HepG2 (cell line): ENCODE measurements at regions not wholly inside any gene's neighbourhood (a gene's known extent, or its start where the extent isn't known, plus 50 kb on each side); places are given as distances from the start of the nearest gene placed in this dataset.

Experiments
- ATAC-seq: fragments of 200-7000 bp; cut with Tn5 transposase; 3 replicates; pipeline ENCODE4 v1.9.1; 2020; ENCODE audit warnings: mild to moderate bottlenecking, moderate library complexity
- BruUV-seq: library from RNA; stranded (reverse); fragments of 400-500 nt; replicated peaks from 2 replicates; lab custom pipeline; 2021; lab: Mats Ljungman, UMichigan
- CTCF ChIA-PET: fragments of 300-600 bp; formaldehyde crosslinking; extraction: SDS; loops from one replicate; lab custom pipeline; 2021; ENCODE audit warnings: low total read pairs, inconsistent platforms, low intra/inter-chr PET ratio; lab: Yijun Ruan, JAX
- POLR2A ChIA-PET: fragments of 350-600 bp; sonication (Branson Sonifier 250); formaldehyde crosslinking; loops from one replicate; lab custom pipeline; 2020; ENCODE audit warnings: antibody characterized with exemption, inconsistent platforms; lab: Yijun Ruan, JAX
- DNase-seq: peaks from one replicate; pipeline ENCODE4 v3.0.0-alpha.2; 2015; ENCODE audit warnings: low spot score
- FAIRE-seq: peaks from 3 replicates; lab custom pipeline; 2011; peaks lifted over from hg19 to GRCh38; lab: Jason Lieb, UNC
- H2AFZ ChIP-seq: one replicate; pipeline ENCODE4 v1.6.1; 2011; ENCODE audit warnings: low read length, inconsistent platforms
- H3K27ac ChIP-seq: fragments of 300-600 bp; 3 replicates; pipeline ENCODE4 v1.8.0; 2011; ENCODE audit warnings: mixed run types, mild to moderate bottlenecking, mixed read lengths, low read length, inconsistent platforms; ENCODE audit not compliant: insufficient read depth; ENCODE audit errors: extremely low read length
- H3K27me3 ChIP-seq, 2 experiments: fragments of 200-600 bp in 1 of 2; 2 replicates in 1 of 2; 3 replicates in 1 of 2; pipeline versions ENCODE4 v1.6.0 to v1.8.0; 2011; ENCODE audit warnings: low read length in 2 of 2, mild to moderate bottlenecking in 2 of 2, moderate library complexity in 2 of 2, inconsistent platforms in 1 of 2; ENCODE audit not compliant: insufficient read depth in 2 of 2, control insufficient read depth in 1 of 2
- H3K36me3 ChIP-seq, 2 experiments: fragments of 200-600 bp in 1 of 2; replicated peaks in 1 of 2; 2 replicates in 1 of 2; 3 replicates in 1 of 2; pipeline versions ENCODE4 v1.5.1 to v1.8.0; 2011; ENCODE audit warnings: low read length in 2 of 2, inconsistent platforms in 1 of 2; ENCODE audit not compliant: insufficient read depth in 2 of 2, control insufficient read depth in 1 of 2
- H3K4me1 ChIP-seq: 2 replicates; pipeline ENCODE4 v1.5.1; 2012; ENCODE audit warnings: low read length, inconsistent platforms; ENCODE audit not compliant: insufficient read depth
- H3K4me2 ChIP-seq: 2 replicates; pipeline ENCODE4 v1.6.0; 2011; ENCODE audit warnings: low read depth, low read length, inconsistent platforms
- H3K4me3 ChIP-seq, 3 experiments: fragments of 200-600 bp in 1 of 3; sonication (generic), shearing (Covaris generic) in 1 of 3; replicated peaks in 1 of 3; 2 replicates each; pipeline ENCODE4 v1.5.1; 2011 to 2016; ENCODE audit warnings: low read length in 3 of 3, inconsistent platforms in 2 of 3, low read depth in 2 of 3, mild to moderate bottlenecking in 2 of 3, control low read depth in 1 of 3, mixed read lengths in 1 of 3; ENCODE audit not compliant: insufficient read depth in 1 of 3
- H3K79me2 ChIP-seq: one replicate; pipeline ENCODE4 v1.6.1; 2011; ENCODE audit warnings: low read length, inconsistent platforms; ENCODE audit not compliant: insufficient read depth
- H3K9ac ChIP-seq: 2 replicates; pipeline ENCODE4 v1.6.0; 2011; ENCODE audit warnings: mild to moderate bottlenecking, low read depth, low read length, inconsistent platforms; ENCODE audit not compliant: insufficient read depth
- H3K9me3 ChIP-seq: 2 replicates; pipeline ENCODE4 v1.5.1; 2012; ENCODE audit warnings: mild to moderate bottlenecking, low read length
- H4K20me1 ChIP-seq: 2 replicates; pipeline ENCODE4 v1.6.0; 2011; ENCODE audit warnings: inconsistent platforms, mild to moderate bottlenecking, low read length, moderate library complexity; ENCODE audit not compliant: insufficient read depth
- FOXC1 ChIP-seq: sonication (generic); formaldehyde crosslinking; IDR thresholded peaks from 2 replicates; pipeline ENCODE4 v1.8.0; 2022; ENCODE audit warnings: mild to moderate bottlenecking, missing genetic modification reagents, borderline replicate concordance
- GPN1 ChIP-seq: sonication (generic); formaldehyde crosslinking; IDR thresholded peaks from 2 replicates; pipeline ENCODE4 v1.5.1; 2020; ENCODE audit warnings: missing genetic modification reagents, borderline replicate concordance
- RNF2 ChIP-seq: fragments of 450-650 bp; conservative IDR thresholded peaks from 2 replicates; pipeline ENCODE4 v1.6.1; 2016; ENCODE audit warnings: low read depth
- TRIM24 ChIP-seq: sonication (generic); formaldehyde crosslinking; IDR thresholded peaks from 2 replicates; pipeline ENCODE4 v1.8.0; 2022; ENCODE audit warnings: mild to moderate bottlenecking, missing genetic modification reagents
- WGBS: methylation state at CpG from one replicate; pipeline ENCODE4 v1.1.6; 2017; ENCODE audit warnings: low lambda C conversion rate; 5-methylcytosine and 5-hydroxymethylcytosine counted together
- in situ Hi-C: cut with HindIII; loops from 2 replicates; pipeline ENCODE4 v1.10.0; 2017; ENCODE audit warnings: low pct_unique_long_range_greater_than_20kb; ENCODE audit not compliant: extremely low pct_ligation_motif_present
- intact Hi-C: fragments of 100-400 bp; cut with micrococcal nuclease; formaldehyde crosslinking; loops from one replicate; pipeline ENCODE4 v1.10.0; 2022; ENCODE audit not compliant: unreplicated experiment
- TF ChIP-seq, protein P1 (sequence below): sonication (generic); IDR thresholded peaks from 2 replicates; pipeline ENCODE4 v1.6.1; 2016; ENCODE audit warnings: low read depth, borderline replicate concordance
- TF ChIP-seq, protein P2 (sequence below): sonication (generic); formaldehyde crosslinking; IDR thresholded peaks from 2 replicates; pipeline ENCODE4 v1.5.1; 2020; ENCODE audit warnings: missing genetic modification reagents, mild to moderate bottlenecking, borderline replicate concordance
- TF ChIP-seq, protein P3 (sequence below): sonication (generic); formaldehyde crosslinking; IDR thresholded peaks from 2 replicates; pipeline ENCODE4 v1.4.0; 2020; ENCODE audit warnings: mild to moderate bottlenecking, missing genetic modification reagents
- TF ChIP-seq, protein P4 (sequence below): sonication (generic); formaldehyde crosslinking; IDR thresholded peaks from 2 replicates; pipeline ENCODE4 v1.5.0; 2020; ENCODE audit warnings: missing genetic modification reagents
- TF ChIP-seq, protein P5 (sequence below): sonication (generic); formaldehyde crosslinking; IDR thresholded peaks from 2 replicates; pipeline ENCODE4 v1.5.0; 2020; ENCODE audit warnings: missing genetic modification reagents

DNA sequence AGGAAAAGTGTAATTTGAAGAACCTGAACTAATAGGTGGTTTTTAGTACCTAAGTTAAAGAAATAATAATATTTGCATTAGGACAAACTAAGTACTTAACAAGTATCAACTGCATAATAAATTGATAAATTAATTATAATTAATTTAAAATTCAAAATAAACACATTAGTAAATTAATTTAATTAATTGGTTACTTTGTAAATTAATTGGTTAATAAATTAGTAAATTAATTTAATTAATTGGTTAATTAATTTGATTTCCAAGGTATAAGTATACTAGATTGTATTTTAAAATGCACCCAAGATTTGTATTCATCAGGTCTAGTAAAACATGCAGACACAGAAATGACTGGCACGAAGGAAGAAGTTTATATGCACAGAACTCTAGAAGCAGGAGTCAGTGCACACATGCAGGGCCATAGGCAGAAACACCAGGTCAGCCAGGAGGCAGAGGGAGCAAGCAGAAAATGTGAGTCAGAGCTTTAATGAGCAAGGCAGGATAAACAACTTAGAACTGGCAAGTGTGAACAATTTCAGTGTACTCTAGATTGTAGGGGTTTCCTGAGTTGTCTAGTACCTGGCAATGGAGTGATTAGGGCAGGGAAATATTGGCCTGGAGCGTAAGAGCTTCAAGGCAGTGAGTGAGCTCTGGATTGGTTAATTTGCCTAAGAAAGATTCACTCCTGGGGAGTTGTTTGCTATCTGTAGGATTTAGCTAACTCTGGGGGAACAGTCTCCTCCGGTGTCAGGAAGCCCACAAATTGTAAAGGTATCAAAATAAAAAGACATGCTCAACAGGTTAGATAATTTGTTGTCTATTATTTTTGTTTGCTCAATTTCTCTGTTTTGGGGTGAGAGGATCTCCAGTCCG lies 665.7 kb downstream of the MRPL39 start (continued):
- TF ChIP-seq, protein P1, sequence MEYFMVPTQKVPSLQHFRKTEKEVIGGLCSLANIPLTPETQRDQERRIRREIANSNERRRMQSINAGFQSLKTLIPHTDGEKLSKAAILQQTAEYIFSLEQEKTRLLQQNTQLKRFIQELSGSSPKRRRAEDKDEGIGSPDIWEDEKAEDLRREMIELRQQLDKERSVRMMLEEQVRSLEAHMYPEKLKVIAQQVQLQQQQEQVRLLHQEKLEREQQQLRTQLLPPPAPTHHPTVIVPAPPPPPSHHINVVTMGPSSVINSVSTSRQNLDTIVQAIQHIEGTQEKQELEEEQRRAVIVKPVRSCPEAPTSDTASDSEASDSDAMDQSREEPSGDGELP, result no peak
- no peak for TF ChIP-seq TRIM24
- TF ChIP-seq, protein P2, sequence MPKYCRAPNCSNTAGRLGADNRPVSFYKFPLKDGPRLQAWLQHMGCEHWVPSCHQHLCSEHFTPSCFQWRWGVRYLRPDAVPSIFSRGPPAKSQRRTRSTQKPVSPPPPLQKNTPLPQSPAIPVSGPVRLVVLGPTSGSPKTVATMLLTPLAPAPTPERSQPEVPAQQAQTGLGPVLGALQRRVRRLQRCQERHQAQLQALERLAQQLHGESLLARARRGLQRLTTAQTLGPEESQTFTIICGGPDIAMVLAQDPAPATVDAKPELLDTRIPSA (CRISPR knock-in tag), result no peak

DNA sequence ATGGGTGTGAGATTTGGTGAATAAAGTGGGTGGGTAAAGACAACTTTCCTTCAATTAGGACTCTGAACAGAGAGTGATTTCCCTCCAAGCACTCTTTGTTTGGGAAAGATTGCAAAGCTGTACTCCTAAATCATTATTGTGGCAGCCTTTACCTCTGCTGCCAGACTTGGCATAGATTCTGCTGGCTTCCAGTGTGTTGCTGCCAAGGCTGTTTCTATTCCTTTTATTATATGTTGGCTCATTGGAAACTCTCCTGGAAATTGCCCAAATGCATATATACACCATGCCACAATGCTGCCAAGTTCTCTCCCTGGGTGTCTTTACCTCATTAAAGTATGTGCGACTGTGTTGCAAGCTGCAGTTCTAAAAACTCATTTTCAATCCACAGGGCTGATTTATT lies 668.0 kb downstream of the MRPL39 start:
- H3K9ac ChIP-seq, result no peak overlapping the region
- peaks cover 76% of the 10 kb centered on the region for H3K9me3 ChIP-seq
- intact Hi-C loops (no loop called here), in situ Hi-C loops (no loop called here)
- FAIRE-seq (no peak), DNase-seq (no peak), ATAC-seq (no peak)
- H4K20me1 ChIP-seq, result no peaks in the 10 kb centered on the region
- H2AFZ ChIP-seq, result no peak overlapping the region
- TF ChIP-seq, protein P3, sequence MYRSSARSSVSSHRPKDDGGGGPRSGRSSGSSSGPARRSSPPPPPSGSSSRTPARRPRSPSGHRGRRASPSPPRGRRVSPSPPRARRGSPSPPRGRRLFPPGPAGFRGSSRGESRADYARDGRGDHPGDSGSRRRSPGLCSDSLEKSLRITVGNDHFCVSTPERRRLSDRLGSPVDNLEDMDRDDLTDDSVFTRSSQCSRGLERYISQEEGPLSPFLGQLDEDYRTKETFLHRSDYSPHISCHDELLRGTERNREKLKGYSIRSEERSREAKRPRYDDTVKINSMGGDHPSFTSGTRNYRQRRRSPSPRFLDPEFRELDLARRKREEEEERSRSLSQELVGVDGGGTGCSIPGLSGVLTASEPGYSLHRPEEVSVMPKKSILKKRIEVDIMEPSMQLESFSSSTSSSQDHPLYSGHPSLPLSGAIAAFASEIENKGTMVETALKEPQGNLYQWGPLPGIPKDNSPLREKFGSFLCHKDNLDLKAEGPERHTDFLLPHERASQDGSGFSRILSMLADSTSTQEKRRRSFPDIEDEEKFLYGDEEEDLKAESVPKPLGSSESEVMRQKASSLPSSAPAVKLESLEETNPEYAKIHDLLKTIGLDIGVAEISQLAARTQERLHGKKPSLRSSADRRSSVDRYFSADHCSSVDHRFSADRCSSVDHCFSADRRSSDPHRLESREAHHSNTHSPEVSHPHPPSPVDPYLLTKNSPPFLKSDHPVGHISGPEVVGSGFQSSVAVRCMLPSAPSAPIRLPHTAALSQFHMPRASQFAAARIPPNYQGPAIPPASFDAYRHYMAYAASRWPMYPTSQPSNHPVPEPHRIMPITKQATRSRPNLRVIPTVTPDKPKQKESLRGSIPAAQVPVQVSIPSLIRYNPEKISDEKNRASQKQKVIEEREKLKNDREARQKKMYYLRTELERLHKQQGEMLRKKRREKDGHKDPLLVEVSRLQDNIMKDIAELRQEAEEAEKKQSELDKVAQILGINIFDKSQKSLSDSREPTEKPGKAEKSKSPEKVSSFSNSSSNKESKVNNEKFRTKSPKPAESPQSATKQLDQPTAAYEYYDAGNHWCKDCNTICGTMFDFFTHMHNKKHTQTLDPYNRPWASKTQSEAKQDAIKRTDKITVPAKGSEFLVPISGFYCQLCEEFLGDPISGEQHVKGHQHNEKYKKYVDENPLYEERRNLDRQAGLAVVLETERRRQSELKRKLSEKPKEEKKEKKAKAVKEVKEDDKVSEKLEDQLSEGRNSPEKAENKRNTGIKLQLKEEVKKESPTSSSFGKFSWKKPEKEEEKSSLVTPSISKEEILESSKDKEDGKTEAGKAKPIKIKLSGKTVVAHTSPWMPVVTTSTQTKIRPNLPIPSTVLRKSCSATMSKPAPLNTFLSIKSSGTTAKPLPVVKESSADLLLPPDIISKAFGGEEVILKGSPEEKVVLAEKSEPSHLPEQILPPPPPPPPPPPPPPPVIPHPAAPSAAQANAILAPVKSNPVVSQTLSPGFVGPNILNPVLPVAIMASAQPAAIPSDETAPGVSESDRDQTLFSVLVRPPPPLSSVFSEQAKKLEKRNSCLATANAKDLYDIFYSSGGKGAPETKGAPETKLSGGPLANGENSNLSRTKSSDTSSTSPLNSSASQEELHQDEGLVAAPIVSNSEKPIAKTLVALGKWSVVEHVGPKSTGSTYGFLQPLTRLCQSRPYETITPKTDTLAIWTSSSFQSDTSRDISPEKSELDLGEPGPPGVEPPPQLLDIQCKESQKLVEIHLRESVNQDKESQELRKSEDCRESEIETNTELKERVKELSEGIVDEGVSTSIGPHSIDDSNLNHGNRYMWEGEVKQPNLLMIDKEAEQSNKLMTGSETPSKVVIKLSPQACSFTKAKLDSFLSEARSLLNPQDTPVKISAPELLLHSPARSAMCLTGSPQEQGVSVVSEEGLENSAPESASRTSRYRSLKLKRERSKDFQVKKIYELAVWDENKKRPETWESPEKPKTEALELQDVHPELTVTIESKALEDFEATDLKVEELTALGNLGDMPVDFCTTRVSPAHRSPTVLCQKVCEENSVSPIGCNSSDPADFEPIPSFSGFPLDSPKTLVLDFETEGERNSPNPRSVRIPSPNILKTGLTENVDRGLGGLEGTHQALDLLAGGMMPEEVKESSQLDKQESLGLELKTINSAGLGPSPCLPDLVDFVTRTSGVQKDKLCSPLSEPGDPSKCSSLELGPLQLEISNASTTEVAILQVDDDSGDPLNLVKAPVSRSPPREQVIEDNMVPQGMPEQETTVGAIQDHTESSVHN (CRISPR knock-in tag), result no peak
- TF ChIP-seq, protein P4, sequence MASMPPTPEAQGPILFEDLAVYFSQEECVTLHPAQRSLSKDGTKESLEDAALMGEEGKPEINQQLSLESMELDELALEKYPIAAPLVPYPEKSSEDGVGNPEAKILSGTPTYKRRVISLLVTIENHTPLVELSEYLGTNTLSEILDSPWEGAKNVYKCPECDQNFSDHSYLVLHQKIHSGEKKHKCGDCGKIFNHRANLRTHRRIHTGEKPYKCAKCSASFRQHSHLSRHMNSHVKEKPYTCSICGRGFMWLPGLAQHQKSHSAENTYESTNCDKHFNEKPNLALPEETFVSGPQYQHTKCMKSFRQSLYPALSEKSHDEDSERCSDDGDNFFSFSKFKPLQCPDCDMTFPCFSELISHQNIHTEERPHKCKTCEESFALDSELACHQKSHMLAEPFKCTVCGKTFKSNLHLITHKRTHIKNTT (CRISPR knock-in tag), result no peak
- no peak for TF ChIP-seq FOXC1 (CRISPR knock-in tag)
- no peak for TF ChIP-seq RNF2
- TF ChIP-seq, protein P5, sequence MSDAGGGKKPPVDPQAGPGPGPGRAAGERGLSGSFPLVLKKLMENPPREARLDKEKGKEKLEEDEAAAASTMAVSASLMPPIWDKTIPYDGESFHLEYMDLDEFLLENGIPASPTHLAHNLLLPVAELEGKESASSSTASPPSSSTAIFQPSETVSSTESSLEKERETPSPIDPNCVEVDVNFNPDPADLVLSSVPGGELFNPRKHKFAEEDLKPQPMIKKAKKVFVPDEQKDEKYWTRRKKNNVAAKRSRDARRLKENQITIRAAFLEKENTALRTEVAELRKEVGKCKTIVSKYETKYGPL (CRISPR knock-in tag), result no peak
- no peak for TF ChIP-seq GPN1 (CRISPR knock-in tag)
- no peak overlapping the region for H3K4me2 ChIP-seq
- no peaks in the 10 kb centered on the region for H3K36me3 ChIP-seq
- no peak overlapping the region for H3K4me3 ChIP-seq
- H3K27ac ChIP-seq, result no peak overlapping the region
- no peaks in the 10 kb centered on the region for H3K27me3 ChIP-seq
- H3K79me2 ChIP-seq, result no peaks in the 10 kb centered on the region
- POLR2A ChIA-PET, result no interaction called here
- CTCF ChIA-PET, result no interaction called here
- WGBS, result 58% methylated on average over 1 of the region's 1 CpG
- H3K4me1 ChIP-seq, result no peaks in the 10 kb centered on the region
- BruUV-seq, result no TSS peak
